GM18858 (cell line): ENCODE measurements at regions not wholly inside any gene's neighbourhood (a gene's known extent, or its start where the extent isn't known, plus 50 kb on each side); places are given as distances from the start of the nearest gene placed in this dataset.
"Not testable (repeated sequence)": the region's sequence is repeated elsewhere in the genome, so short reads cannot be mapped to it uniquely, and the experiment has no call there.

Source experiments
- ATAC-seq: cut with Tn5 transposase; IDR thresholded peaks from one replicate; pipeline ENCODE4 v1.9.1; 2021; ENCODE audit not compliant: unreplicated experiment

- ATAC-seq, result no peak
These were observed 178.3 kb downstream of the CHIC2 start for GRCh38 chr4:53886090-53886489.

GRCh38 chr4:53885668-53886067 is 178.7 kb downstream of the CHIC2 start:
- ATAC-seq, result no peak

GRCh38 chr4:53877096-53877495 is 187.3 kb downstream of the CHIC2 start:
- not testable (repeated sequence) for ATAC-seq

- no peak for ATAC-seq
These were observed 198.3 kb downstream of the CHIC2 start for GRCh38 chr4:53866055-53866454.

- ATAC-seq, result no peak
These were observed 199.4 kb downstream of the CHIC2 start for GRCh38 chr4:53865054-53865453.

- ATAC-seq, result no peak
These were observed 200.6 kb downstream of the CHIC2 start for GRCh38 chr4:53863736-53864365.

GRCh38 chr4:53863158-53863557 is 201.2 kb downstream of the CHIC2 start:
- no peak for ATAC-seq

GRCh38 chr4:53861856-53862610 is 202.4 kb downstream of the CHIC2 start:
- no peak for ATAC-seq

- no peak for ATAC-seq
These were observed 205.1 kb downstream of the CHIC2 start for GRCh38 chr4:53859305-53859704.

- ATAC-seq, result no peak
These were observed 205.7 kb downstream of the CHIC2 start for GRCh38 chr4:53858744-53859143.

- ATAC-seq, result no peak
These were observed 208.7 kb downstream of the CHIC2 start for GRCh38 chr4:53855581-53856250.

GRCh38 chr4:53854991-53855568 is 209.3 kb downstream of the CHIC2 start:
- ATAC-seq, result no peak

- ATAC-seq, result no peak
These were observed 212.1 kb downstream of the CHIC2 start for GRCh38 chr4:53852343-53852742.

- ATAC-seq, result no peak
These were observed 216.4 kb downstream of the CHIC2 start for GRCh38 chr4:53847965-53848364.

- ATAC-seq, result no peak
These were observed 219.9 kb downstream of the CHIC2 start for GRCh38 chr4:53844551-53844950.

- ATAC-seq, result no peak
These were observed 220.3 kb downstream of the CHIC2 start for GRCh38 chr4:53844133-53844532.

- no peak for ATAC-seq
These were observed 222.7 kb downstream of the CHIC2 start for GRCh38 chr4:53841711-53842110.

GRCh38 chr4:53840643-53841042 is 223.8 kb downstream of the CHIC2 start:
- ATAC-seq, result no peak

GRCh38 chr4:53833302-53834003 is 231.0 kb downstream of the CHIC2 start:
- not testable (repeated sequence) for ATAC-seq

GRCh38 chr4:53832549-53832948 is 231.9 kb downstream of the CHIC2 start:
- ATAC-seq, result no peak

GRCh38 chr4:53830511-53830910 is 233.9 kb downstream of the CHIC2 start:
- no peak for ATAC-seq
